SKM-1 treated with dmso at 0.1 percent for 144 hours (cell line): ENCODE measurements at regions not wholly inside any gene's neighbourhood (a gene's known extent, or its start where the extent isn't known, plus 50 kb on each side); places are given as distances from the start of the nearest gene placed in this dataset.
"Not testable (repeated sequence)": the region's sequence is repeated elsewhere in the genome, so short reads cannot be mapped to it uniquely, and the experiment has no call there.

Source experiments
- DNase-seq: peaks from one replicate; lab custom pipeline; 2025; ENCODE audit not compliant: unreplicated experiment; lab: John Stamatoyannopoulos, UW

GRCh38 chr6:56807326-56807988 is 147.4 kb upstream of the BEND6 start:
- no peak for DNase-seq

GRCh38 chr6:56806368-56806767 is 148.5 kb upstream of the BEND6 start:
- no peak for DNase-seq

- no peak for DNase-seq
These were observed 149.9 kb upstream of the BEND6 start for GRCh38 chr6:56804996-56805395.

- no peak for DNase-seq
These were observed 151.3 kb upstream of the BEND6 start for GRCh38 chr6:56803594-56803993.

GRCh38 chr6:56802584-56802983 is 152.3 kb upstream of the BEND6 start:
- DNase-seq, result no peak

- DNase-seq, result no peak
These were observed 154.9 kb upstream of the BEND6 start for GRCh38 chr6:56799989-56800388.

GRCh38 chr6:56798163-56798562 is 155.5 kb upstream of the DST start:
- DNase-seq, result no peak

- DNase-seq, result no peak
These were observed 153.5 kb upstream of the DST start for GRCh38 chr6:56796196-56796532.

GRCh38 chr6:56795466-56796195 is 152.9 kb upstream of the DST start:
- DNase-seq, result no peak

- DNase-seq, result no peak
These were observed 151.7 kb upstream of the DST start for GRCh38 chr6:56794421-56794820.

- DNase-seq, result no peak
These were observed 151.2 kb upstream of the DST start for GRCh38 chr6:56793938-56794337.

GRCh38 chr6:56790414-56790813 is 147.7 kb upstream of the DST start:
- DNase-seq, result no peak

GRCh38 chr6:56789879-56790278 is 147.2 kb upstream of the DST start:
- DNase-seq, result no peak

GRCh38 chr6:56789342-56789741 is 146.7 kb upstream of the DST start:
- DNase-seq, result no peak

- DNase-seq, result no peak
These were observed 144.5 kb upstream of the DST start for GRCh38 chr6:56787209-56787608.

- no peak for DNase-seq
These were observed 143.6 kb upstream of the DST start for GRCh38 chr6:56786256-56786655.

- not testable (repeated sequence) for DNase-seq
These were observed 142.8 kb upstream of the DST start for GRCh38 chr6:56785536-56785935.

- not testable (repeated sequence) for DNase-seq
These were observed 137.4 kb upstream of the DST start for GRCh38 chr6:56780109-56780508.

GRCh38 chr6:56778503-56778902 is 135.8 kb upstream of the DST start:
- not testable (repeated sequence) for DNase-seq

GRCh38 chr6:56775498-56776166 is 132.9 kb upstream of the DST start:
- no peak for DNase-seq

- DNase-seq, result no peak
These were observed 130.1 kb upstream of the DST start for GRCh38 chr6:56772737-56773184.

- DNase-seq, result no peak
These were observed 129.4 kb upstream of the DST start for GRCh38 chr6:56771929-56772607.
